ENCODE measurements at regions not wholly inside any gene's neighbourhood (a gene's known extent, or its start where the extent isn't known, plus 50 kb on each side); places are given as distances from the start of the nearest gene placed in this dataset.
A peak's percentile ranks its signal among the peaks of the same experiment; 100 is the strongest.

DNA sequence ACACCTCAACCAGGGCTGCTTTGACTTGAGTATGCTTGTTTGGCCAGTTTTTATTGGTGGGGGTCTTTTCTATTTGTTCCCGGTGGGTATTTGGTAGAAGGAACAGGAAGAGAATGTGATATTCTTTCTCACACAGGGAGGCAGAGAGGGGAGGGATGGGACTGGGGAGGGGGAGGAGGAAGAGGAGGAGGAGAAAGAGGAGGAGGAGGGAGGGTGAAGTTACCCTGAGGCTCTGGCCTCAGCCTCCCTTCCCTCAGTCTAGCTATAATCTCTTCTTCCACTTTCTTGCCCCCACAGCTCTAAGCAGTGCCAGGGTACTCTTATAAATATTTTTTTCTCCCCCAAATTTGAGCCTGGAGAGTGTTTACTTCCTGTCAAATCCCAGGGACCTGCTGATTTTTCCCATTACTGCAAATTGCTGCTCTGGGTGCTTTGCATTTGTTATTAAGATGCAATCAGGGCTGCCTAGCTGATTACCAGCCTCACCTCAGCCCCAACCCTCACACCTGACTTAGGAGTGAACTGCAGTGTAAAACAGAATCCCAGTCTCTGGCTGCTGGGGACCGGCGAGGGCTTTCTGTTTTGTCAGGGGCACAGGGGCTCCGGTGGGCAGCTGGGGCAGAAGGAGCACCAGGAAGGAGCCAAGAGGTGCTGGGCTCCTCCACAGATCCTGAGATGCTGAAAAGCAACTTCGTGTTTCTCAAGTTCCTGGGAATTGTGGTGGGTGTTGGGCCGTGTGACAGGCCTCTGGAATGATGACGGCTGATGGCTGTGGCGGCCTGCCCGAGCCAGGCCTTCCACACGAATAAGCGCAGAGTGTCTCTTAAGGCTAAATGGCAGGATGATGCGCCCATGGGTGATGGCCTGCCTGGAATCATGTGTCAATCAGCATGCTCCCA, 141.4 kb downstream of the CD83 start:
- DNase-seq: no peak

DNA sequence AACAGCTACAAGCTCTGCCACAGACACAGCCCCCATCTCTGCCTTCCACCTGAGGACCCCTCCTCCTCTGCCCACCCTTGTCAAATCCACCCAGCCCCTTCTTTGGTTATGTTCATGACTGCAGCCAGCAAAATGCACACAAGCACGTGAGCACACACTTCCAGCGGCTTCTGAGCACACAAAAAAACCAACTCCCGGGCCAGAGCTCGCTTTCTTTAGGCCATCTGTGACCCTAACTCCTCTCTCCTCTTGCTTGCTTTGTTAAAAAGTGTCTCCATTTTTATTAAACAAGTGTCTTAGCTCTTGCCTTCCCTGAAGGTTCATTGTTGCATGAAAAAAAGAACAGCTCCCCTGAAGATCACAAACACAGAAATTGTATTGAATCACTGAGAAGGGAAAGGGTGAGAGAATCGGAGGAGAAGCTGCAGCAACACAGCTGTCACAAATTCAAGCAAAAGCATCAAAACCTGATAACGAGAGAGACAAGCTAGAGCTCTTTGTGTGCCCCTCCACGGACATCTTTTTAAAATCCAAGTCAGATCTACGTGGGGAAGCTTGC, 142.1 kb downstream of the CD83 start:
- DNase-seq: no peak

DNA sequence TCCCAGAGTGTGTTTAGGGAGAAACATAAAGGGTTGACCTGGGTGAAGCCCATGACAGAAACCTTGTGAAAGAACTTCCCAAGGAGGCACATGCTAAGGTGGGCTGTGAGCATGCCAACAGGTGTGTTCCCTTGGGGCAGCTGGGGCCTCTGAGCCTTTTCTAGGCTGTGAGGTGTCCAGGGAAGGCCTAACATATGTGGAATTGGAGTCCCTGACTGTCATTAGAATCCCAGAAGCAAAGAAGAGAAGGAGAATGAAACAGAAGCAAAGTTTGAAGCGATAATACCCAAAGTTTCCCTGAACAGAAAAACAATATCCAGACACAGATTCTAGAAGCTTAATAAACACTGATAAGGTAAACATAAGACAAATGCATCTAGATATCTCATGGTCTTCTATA, 143.3 kb downstream of the CD83 start:
- DNase-seq: no peak

DNA sequence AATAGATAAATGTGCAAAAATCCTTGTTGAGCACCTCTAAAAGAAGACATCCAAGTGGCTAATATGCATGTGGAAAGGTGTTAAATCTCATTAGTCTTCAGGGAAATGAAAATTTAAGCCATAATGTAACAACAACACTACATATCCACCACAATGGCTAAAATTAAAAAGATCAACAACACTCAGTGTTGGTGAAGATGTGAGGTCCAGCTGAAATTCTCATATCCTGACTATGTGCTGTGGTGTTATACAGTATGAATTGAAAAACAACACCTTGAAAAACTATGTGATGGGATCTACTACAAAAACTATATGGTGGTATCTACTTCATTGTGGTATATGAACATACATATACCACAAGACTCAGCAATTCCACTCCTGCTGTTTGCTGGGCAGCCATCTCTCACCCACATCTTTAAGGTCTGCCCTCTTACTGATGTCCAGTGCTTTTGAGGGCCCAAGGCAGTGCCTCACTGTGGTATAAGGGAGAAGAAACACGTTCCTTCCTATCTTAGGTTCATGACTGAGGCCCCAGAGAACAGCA, 146.4 kb downstream of the CD83 start:
- no peak for DNase-seq

DNA sequence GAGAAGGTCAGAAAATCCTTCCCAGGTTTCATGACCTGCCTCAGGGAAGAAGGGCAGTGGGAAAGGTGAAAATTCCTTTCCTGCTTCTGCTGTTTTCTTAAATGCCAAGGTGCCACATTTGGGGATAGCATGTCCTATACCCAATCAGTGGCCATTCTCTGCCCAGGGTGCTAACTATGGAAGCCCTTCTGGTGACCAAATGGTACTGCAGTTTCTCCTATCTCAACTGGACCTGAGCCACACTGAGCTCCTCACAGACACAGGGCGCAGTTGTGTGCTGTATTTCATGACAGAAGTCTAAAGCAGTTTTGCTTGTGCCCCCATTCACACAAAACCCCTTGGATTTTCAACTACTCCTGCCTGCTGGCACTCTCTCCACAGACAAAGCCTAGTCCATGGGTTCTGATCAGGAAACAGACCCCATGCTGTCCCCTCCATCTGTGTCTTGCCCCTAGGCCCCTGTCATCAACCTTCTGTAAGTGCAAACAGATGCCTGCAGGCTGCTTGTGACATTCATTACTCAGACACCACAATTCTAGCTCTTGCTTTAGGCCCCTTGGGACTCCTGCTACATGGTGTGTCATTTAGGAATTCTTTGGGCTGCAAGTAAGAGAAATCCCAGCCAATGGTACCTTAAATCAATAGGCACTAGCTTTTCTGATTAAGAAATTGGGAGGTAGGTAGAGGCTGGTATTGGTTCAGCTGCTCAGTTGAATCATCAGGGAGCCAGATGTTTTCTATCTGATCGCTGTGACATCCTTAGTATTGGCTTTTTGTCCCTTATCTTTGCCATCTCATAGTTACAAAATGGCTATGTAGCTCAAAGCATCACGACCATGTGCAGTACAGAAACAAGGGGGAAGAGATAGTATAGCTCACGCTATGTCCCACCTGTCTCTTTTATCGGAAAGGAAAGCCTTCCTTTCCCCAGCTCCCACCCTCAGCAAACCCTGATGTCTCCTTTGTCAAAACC, 147.8 kb downstream of the CD83 start:
- no peak for DNase-seq

DNA sequence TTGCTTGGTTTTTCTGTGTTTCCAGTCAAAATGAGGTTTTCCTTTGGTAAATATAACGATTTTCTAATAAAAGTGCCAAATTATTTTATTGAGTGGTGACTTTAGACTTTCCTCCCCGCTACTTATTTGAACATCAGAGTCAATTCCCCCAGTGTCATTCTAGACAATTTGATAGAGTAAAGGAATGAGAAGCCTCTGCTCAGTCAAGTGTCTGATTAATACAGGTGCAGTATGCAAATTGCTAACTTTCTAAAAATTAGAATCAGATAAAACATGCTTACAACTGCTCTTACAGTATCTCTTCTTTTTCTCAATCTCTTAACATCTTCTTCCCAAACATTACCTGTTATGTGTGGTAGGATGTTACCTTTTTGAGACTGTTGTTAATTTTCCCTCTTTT, 148.7 kb downstream of the CD83 start:
- no peak for DNase-seq

DNA sequence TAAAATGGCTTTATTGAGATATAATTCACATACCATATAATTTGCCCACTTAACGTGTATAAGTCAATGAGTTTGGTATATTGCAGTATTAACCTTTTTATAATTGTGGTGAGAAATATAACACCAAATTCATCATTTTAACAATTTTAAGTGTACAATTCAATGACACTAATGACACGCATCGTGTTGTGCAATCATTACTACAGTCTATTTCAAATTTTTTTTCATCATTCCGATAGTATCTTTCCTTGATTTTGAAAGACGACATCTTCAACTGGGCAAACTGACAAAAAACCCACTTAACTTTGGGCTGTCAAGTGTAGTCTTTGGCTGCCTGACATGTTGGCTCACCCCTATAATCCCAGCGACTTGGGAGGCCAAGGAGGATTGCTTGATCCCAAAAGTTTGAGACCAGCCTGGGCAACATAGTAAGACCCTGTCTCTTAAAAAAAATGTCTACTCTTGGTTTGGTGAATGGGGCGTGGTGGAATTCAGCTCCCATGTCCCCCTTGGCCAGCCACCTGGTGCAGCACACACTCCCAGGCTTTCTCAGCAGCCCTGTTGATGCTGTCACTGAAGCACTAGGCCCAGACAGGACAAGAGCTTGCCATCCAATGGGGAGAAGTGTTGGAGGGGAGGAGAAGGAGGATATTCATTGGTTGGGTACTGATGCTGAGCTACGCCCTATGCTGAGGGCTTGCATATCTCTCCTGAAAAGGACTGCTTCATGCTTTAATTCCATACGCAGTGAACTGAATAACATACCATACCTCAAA, 150.5 kb downstream of the CD83 start:
- DNase-seq: no peak

DNA sequence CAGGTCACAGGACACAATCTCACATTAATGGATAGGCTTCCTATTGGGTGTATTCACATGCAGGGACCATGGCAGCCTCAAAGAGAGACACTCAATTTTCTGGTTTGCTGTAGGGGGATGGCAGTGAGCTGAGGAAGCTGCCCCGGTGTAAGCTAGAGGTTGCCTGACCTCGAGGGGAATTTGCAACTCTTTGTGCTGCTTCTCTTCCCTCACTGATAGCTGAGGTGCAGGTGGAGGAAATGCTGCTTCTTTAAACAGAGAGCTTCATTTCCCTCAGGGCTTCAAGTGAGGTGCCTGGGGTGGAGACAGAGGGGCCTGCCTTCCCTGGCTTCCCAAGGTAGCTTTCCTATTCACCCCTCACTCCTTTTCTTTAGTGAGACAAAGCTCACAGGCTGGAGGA, 151.9 kb downstream of the CD83 start:
- no peak for DNase-seq

DNA sequence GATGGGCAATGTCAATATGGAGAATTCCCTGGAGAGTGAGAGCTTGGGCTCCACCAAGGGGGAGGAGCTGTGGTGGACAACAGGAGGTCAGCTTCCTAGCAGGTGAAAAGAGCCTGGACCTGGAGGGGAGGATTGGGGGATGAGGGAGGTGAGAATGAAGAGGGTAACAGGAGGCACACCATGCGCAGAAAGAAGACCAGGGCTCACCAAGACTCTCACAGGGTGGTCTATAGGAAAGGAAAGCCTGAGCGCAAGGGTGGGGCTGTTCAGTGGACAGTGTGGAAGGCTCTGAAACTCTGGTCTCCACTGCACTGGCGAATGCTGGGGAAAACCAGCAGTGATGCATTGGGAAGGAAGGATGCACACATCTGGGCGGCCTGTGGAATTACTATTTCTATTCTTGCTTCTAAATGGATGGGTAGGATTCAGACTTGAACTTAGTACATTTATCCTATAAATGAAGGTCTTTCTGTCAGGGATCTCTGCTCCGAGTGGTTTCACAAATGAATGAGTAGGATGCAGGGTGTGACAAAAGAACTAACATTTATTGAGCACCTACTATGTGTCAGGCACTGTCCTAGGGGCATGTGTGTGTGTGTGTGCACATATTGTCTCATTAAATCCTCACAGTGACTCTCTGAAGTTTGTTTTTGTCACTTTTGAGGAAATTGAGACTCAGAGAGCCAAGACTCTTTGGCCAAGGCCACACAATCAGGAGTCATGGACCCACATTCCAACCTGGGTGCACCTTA, 152.7 kb downstream of the CD83 start:
- DNase-seq: no peak

DNA sequence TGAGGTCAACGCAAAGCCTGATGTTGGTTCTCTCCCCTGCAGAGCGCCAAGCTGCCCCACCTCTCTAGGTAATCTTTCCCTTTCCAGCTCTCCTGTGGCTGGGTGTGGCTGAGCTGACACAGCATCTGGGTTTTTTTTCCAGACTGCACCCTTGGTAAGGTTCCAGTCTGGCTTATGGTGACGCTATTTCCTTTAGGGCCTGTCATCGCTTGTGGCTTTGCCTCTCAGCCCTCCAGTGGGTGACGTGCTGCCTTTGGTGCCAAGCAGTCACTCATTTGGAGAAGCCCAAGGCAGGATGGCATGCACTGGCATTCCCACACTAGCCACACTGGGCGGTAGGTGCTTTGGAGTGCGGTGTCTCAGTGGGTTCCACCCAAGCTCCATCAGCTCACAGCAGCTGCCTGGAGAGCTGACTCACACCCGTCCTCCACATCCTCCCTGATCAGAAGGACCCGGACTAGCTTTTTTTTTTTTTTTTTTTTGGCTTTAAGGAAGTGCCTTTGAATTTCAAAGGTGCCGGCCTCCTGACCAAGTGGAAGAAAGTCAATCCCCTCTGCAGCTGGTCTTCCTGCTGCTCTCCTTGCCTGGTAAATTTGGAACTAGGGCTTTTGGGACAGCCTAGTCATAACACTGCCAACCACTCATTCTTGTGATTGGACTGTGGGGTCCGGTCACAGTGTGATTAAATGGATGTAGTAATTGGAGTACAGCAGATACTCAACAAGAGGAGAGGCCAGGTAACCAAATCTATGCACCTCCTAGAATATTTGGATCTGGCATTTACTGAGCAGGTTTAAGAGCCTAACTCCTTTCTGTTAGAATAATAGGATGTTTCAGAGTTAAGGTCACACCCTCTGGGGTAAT, 153.6 kb downstream of the CD83 start:
- DNase-seq: no peak

DNA sequence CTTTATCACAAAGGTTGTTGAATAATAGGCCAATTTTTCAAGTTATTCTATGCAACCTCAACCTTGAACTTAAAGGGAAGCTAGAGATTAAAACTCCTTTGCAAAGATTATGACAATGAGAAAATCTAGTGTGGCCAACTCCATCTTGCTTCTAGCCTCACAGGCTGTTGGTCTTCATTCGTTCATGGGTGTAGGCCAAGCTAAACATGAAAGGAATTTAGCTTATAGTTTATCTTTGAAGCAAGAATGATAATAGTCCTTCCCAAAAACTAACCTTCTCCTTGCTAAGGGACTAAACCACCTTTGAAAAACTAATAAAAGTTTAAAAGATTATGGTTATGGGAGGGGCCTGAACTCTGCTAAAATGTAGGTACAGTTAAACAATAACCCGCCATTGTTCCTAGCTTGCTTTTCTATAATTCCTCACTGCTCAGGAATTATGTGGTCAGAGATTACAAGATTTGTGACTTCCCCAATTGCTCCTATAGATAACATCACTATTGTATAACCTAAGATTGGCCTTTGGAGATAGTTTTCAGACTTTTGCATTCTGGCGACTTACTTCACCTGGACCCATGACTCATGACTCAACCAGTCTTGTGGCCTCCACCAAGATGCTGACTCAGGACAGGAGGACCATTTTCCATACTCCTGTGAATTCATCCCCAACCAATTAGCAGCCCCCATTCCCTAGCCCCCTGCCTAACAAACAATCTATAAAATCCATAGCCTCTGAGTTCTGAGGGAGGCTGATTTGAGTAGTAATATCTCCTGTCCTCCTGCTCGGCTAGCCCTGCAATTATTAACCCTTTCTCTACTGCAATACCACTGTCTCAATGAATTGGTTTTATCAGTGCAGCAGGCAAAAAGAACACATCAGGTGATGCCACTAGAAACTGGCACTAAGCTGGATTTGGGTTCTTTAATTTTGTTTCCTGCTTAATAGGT, 154.5 kb downstream of the CD83 start:
- DNase-seq: no peak

DNA sequence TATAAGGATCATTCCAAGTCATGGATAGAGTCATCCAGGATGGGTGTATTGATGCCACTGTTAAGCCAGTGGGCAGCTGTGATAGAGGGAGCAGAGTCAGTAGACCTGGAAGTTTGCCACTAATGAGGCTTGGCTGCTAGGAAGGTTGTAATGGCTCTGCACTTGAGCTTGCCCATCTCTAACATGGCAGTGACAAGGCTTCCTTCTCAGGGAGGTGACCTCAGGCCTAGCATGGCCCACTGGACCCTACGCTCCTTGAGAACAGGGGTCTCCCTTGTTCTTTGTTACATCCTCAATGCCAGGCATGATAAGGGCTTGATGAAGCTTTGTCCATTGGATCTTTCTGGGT, 155.1 kb downstream of the CD83 start:
- peak; percentile 59 for DNase-seq

DNA sequence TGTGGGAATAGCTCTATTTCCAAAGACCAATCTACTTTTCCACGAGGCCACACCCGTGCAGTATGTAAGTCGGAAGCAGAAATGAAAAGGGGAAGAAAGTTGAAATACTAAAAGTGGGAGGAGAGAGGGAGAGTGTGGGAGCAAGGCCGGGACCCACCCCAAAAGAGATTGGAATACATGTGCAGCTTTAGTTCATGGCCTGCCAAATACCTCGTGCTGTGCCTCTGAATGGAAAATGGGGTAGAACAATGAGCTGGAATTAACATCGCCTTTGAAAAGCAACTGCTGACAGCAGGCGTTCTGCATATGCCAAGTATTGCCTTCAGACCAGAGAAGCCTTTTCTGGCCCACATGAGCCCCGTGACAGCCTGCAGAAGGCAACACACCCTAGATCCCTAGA, 155.6 kb downstream of the CD83 start:
- DNase-seq: peak; percentile 82

DNA sequence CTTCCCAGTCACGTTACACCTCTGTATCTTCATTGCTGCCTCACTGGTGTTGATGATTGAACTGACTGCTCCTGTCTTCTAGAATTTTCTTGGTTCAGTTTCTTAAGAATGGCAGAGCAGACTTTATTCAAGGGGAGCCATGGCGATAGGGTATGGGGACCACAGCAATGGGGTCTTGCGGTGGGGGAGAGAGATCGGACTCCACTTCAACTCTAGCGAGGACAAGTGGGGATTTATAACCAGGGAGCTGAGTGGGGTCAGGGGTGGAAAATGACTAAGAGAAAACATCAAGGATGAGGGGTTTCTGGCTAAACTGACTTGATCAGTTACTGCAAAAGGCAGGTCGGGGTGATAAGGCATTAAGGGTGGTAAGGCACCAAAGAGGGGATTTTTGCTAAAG, 156.4 kb downstream of the CD83 start:
- no peak for DNase-seq

DNA sequence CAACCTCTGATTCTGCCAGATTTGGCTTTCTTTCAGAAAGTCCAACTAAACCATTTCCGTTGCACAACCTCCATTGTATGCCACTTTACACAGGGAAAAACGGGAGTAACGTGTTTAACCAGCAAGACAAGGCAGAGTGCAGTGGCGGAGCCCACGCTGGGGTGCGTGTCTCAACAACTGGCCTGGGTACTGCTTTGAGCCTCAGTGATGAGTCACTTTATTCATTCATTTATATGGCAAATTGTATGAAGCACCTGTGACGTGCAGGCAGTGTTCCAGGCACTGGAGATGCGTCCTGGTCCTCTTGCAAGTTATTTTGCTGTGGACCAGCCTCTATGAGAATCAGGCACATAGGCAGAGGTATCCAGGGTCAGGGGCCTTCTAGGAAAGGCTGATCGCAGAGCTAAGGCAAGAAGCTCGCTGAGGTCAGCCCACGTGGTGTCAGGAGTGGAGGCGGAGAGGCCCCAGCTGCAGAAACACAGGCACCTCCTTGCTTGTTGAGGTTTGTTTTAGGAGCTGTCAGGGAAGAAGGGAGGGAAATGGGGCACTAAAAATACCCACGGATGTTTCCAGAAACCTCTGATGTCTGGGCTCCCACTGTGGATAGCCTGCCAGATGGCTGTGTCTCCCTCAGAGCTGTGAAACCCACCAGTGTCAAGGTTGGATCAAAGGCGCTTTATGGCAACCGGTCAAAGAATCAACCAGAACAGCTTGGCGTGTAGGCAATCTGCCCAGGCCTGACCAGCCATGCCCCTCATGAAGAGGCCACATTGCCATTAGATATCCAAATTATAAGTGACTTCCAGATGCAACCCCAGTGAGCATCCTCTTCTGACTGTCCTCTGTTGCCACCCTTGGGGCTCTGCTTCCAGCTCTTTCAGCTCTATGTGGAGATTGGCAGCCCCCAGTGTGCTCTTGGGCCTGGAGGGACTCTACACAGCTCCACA, 157.2 kb downstream of the CD83 start:
- DNase-seq: peak; percentile 90

DNA sequence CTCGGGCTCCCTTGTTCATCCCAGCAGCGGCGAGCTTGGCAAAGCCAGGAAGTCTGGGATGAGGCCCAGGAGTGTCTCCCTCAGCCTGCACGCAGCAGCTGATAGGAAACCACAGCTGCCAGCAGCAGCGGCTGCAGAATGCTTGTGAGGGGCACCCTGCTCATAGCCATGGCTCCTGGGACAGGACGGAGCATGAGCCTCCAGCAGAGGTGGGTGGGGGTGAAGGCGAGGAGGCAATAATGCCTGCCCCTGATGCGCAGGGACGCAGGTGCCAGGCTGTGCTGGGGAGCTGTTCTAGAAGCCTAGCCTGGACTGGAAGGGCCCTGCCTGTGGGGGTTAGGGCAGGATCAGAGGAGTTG, 157.9 kb downstream of the CD83 start:
- no peak for DNase-seq

DNA sequence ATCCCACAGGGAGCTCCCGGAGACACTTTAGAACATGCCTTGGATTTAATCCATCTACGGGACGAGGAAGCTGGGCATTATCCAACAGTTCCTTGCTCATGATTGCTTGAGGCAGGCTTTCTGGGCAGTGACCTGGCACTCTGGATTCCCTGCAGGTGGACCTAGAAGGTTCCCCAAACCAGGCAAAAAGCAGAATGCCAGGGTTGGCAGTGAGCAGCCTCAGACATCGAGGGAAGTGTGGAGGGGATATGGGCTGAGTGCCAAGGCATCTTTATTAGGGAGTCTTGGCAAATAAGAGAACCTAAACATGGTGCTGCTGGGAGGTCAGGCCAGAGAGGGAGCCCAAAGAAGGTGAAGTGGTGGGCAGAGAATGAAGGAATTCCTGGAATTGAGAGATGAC, 158.5 kb downstream of the CD83 start:
- DNase-seq: no peak

DNA sequence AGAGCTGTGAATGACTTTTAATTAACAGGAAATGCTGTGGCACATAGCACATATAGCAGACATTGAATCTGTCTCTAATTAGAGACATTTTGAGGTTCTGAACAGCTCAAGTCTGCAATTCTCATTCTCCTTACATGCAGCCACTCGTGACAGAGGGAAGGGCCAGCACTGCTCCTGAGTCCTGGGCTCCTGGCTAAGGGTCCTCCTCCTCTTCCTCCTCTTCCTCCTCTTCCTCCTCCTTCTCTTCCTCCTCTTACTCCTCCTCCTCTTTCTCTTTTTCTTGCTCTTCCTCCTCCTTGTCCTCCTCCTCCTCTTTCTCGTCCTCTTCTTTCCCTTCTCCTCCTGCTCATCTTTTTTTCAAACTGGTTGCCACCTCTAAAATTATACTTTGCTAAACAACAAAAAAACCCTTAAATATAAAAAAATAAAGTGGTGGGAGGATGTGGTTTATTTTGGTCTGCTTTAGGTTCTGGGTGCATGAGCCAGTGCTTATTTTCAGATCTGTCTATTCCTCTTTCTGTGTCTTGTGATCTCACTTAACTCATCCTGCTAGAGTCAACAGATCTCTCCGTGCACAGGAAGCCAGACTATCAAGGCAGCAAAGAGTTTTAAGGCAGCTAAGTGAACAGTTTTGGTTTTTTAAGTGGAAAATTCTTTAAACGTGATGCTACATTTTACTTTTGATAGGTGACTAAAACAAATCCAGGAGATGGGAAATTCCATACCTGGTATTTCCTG, 159.3 kb downstream of the CD83 start:
- DNase-seq: no peak
